Ovary (tissue), 3 donors: ENCODE measurements at regions not wholly inside any gene's neighbourhood (a gene's known extent, or its start where the extent isn't known, plus 50 kb on each side); places are given as distances from the start of the nearest gene placed in this dataset.

Experiments used
- CTCF ChIP-seq, 3 donors: fragments of 450-650 bp in 2 of 3; fragments of 200-600 bp in 1 of 3; IDR thresholded peaks; one replicate each; pipeline versions ENCODE4 v1.5.1 to v1.8.0; 2016 to 2022; ENCODE audit warnings: antibody characterized with exemption in 3 of 3, mild to moderate bottlenecking in 1 of 3
- POLR2A ChIP-seq: fragments of 450-650 bp; IDR thresholded peaks from one replicate; pipeline ENCODE4 v1.6.1; 2017; ENCODE audit warnings: antibody characterized with exemption, mild to moderate bottlenecking, moderate library complexity
- donor health status: DM: no; HTN: no; CAD: no.

GRCh38 chr5:91283899-91284298, 99.2 kb downstream of the ARRDC3 start:
- no peak for TF ChIP-seq CTCF (IDR thresholded peaks at IDR 0.05)
- TF ChIP-seq POLR2A = no peak
